Neural progenitor cell (in vitro differentiated cells): ENCODE measurements at regions not wholly inside any gene's neighbourhood (a gene's known extent, or its start where the extent isn't known, plus 50 kb on each side); places are given as distances from the start of the nearest gene placed in this dataset.

ENCODE experiments used
- DNase-seq: peaks from one replicate; pipeline ENCODE4 v3.0.0-alpha.2; 2016; ENCODE audit warnings: low spot score
- H2AFZ ChIP-seq: fragments of 200-600 bp; sonication (generic); replicated peaks from 2 replicates; pipeline ENCODE4 v1.6.1; 2016; ENCODE audit warnings: antibody characterized with exemption
- H3F3A ChIP-seq: fragments of 200-600 bp; sonication (generic); 2 replicates; pipeline ENCODE4 v1.6.1; 2016; ENCODE audit warnings: antibody characterized with exemption, low read depth
- H3K27ac ChIP-seq: fragments of 200-600 bp; sonication (generic); 2 replicates; pipeline ENCODE4 v1.5.1; 2016; ENCODE audit warnings: mild to moderate bottlenecking
- H3K27me3 ChIP-seq: fragments of 200-600 bp; sonication (generic); 2 replicates; pipeline ENCODE4 v1.6.1; 2016; ENCODE audit warnings: mild to moderate bottlenecking, moderate library complexity
- H3K36me3 ChIP-seq: fragments of 200-600 bp; sonication (generic); 2 replicates; pipeline ENCODE4 v1.5.1; 2016
- H3K4me1 ChIP-seq: fragments of 200-600 bp; sonication (generic); 2 replicates; pipeline ENCODE4 v1.6.1; 2016; ENCODE audit warnings: mixed run types
- H3K4me2 ChIP-seq: fragments of 200-600 bp; sonication (generic); 2 replicates; pipeline ENCODE4 v1.6.1; 2016
- H3K4me3 ChIP-seq: fragments of 200-600 bp; sonication (generic); 2 replicates; pipeline ENCODE4 v1.5.1; 2016
- H3K79me2 ChIP-seq: fragments of 200-600 bp; sonication (generic); 2 replicates; pipeline ENCODE4 v1.6.1; 2016; ENCODE audit warnings: low read depth
- H3K9ac ChIP-seq: fragments of 200-600 bp; sonication (generic); 2 replicates; pipeline ENCODE4 v1.6.1; 2016
- H3K9me3 ChIP-seq: fragments of 200-600 bp; sonication (generic); 2 replicates; pipeline ENCODE4 v1.5.1; 2016; ENCODE audit warnings: low read depth
- H4K20me1 ChIP-seq: fragments of 200-600 bp; sonication (generic); 2 replicates; pipeline ENCODE4 v1.6.1; 2016; ENCODE audit warnings: low read depth
- H3K27ac Mint-ChIP-seq: 3 replicates; pipeline ENCODE4 v1.8.0; 2021; ENCODE audit warnings: mixed read lengths
- H3K27me3 Mint-ChIP-seq: 2 replicates; pipeline ENCODE4 v1.8.0; 2022; ENCODE audit warnings: low read depth, mild to moderate bottlenecking, inconsistent platforms, moderate library complexity, mixed read lengths; ENCODE audit not compliant: insufficient read depth
- H3K36me3 Mint-ChIP-seq: 3 replicates; pipeline ENCODE4 v1.8.0; 2021; ENCODE audit warnings: mixed read lengths
- H3K4me1 Mint-ChIP-seq: 3 replicates; pipeline ENCODE4 v1.8.0; 2021; ENCODE audit warnings: mixed read lengths
- H3K4me3 Mint-ChIP-seq: 3 replicates; pipeline ENCODE4 v1.8.0; 2021; ENCODE audit warnings: mild to moderate bottlenecking, moderate library complexity, mixed read lengths
- H3K9me3 Mint-ChIP-seq: 3 replicates; pipeline ENCODE4 v1.8.0; 2020; ENCODE audit warnings: mixed read lengths
- CTCF ChIP-seq: fragments of 200-600 bp; sonication (generic); IDR thresholded peaks from 2 replicates; pipeline ENCODE4 v1.5.1; 2017; ENCODE audit warnings: antibody characterized with exemption, mild to moderate bottlenecking
- EZH2 ChIP-seq: fragments of 200-600 bp; sonication (generic); IDR thresholded peaks from 2 replicates; pipeline ENCODE4 v1.6.1; 2017; ENCODE audit warnings: antibody characterized with exemption, mild to moderate bottlenecking, moderate library complexity
- EZH2phosphoT487 ChIP-seq: fragments of 200-600 bp; sonication (generic); IDR thresholded peaks from 2 replicates; pipeline ENCODE4 v1.6.1; 2017; ENCODE audit warnings: antibody characterized with exemption

- Mint-ChIP-seq H3K4me1 (no peaks in the 10 kb centered on the region), H3K36me3 (no peaks in the 10 kb centered on the region), H3K9me3 (peaks cover 7% of the 10 kb centered on the region), H3K27ac (no peak overlapping the region), H3K4me3 (no peak overlapping the region), H3K27me3 (peaks cover 2% of the 10 kb centered on the region)
- Histone ChIP-seq H3F3A (no peaks in the 10 kb centered on the region), H3K36me3 (no peaks in the 10 kb centered on the region), H3K4me3 (no peak overlapping the region), H3K27me3 (no peaks in the 10 kb centered on the region), H3K79me2 (no peaks in the 10 kb centered on the region), H3K4me1 (no peaks in the 10 kb centered on the region), H3K9ac (no peak overlapping the region), H3K4me2 (no peak overlapping the region), H4K20me1 (no peaks in the 10 kb centered on the region), H3K9me3 (no peaks in the 10 kb centered on the region), H2AFZ (no peak overlapping the region), H3K27ac (no peak overlapping the region)
- TF ChIP-seq EZH2phosphoT487, result no peak
- no peak for TF ChIP-seq EZH2
- TF ChIP-seq CTCF, result no peak
- DNase-seq, result no peak
Observed at GRCh38 chr1:218945050-218945449, 228.6 kb upstream of the LYPLAL1 start.

GRCh38 chr1:218946147-218946546 is 227.5 kb upstream of the LYPLAL1 start:
- no peaks in the 10 kb centered on the region for H3K36me3 ChIP-seq
- Mint-ChIP-seq H3K9me3 (peaks cover 3% of the 10 kb centered on the region), H3K4me1 (no peaks in the 10 kb centered on the region), H3K36me3 (no peaks in the 10 kb centered on the region), H3K27me3 (peaks cover 2% of the 10 kb centered on the region), H3K27ac (no peak overlapping the region), H3K4me3 (no peak overlapping the region)
- no peak overlapping the region for H2AFZ ChIP-seq
- H3K27me3 ChIP-seq, result no peaks in the 10 kb centered on the region
- no peak overlapping the region for H3K27ac ChIP-seq
- H3K4me3 ChIP-seq, result no peak overlapping the region
- no peak overlapping the region for H3K9ac ChIP-seq
- DNase-seq, result no peak
- no peaks in the 10 kb centered on the region for H3K79me2 ChIP-seq
- H3K4me2 ChIP-seq, result no peak overlapping the region
- no peaks in the 10 kb centered on the region for H4K20me1 ChIP-seq
- H3F3A ChIP-seq, result no peaks in the 10 kb centered on the region
- no peaks in the 10 kb centered on the region for H3K9me3 ChIP-seq
- TF ChIP-seq EZH2, result no peak
- no peak for TF ChIP-seq EZH2phosphoT487
- TF ChIP-seq CTCF, result no peak
- no peaks in the 10 kb centered on the region for H3K4me1 ChIP-seq

GRCh38 chr1:218948446-218948845 is 225.2 kb upstream of the LYPLAL1 start:
- H3K27ac Mint-ChIP-seq, result no peak overlapping the region
- no peaks in the 10 kb centered on the region for H4K20me1 ChIP-seq
- peaks cover 7% of the 10 kb centered on the region for H3K4me1 Mint-ChIP-seq
- H3K79me2 ChIP-seq, result no peaks in the 10 kb centered on the region
- H3K4me3 ChIP-seq, result no peak overlapping the region
- no peak for DNase-seq
- no peaks in the 10 kb centered on the region for H3K9me3 Mint-ChIP-seq
- no peaks in the 10 kb centered on the region for H3K9me3 ChIP-seq
- peaks cover 8% of the 10 kb centered on the region for H3K4me1 ChIP-seq
- peaks cover 2% of the 10 kb centered on the region for H3K27me3 Mint-ChIP-seq
- H3K4me3 Mint-ChIP-seq, result no peak overlapping the region
- H2AFZ ChIP-seq, result no peak overlapping the region
- no peaks in the 10 kb centered on the region for H3K27me3 ChIP-seq
- no peak overlapping the region for H3K4me2 ChIP-seq
- no peaks in the 10 kb centered on the region for H3K36me3 ChIP-seq
- no peak overlapping the region for H3K9ac ChIP-seq
- TF ChIP-seq EZH2phosphoT487, result no peak
- no peak for TF ChIP-seq EZH2
- no peak for TF ChIP-seq CTCF
- H3K27ac ChIP-seq, result no peak overlapping the region
- peaks cover 4% of the 10 kb centered on the region for H3F3A ChIP-seq
- no peaks in the 10 kb centered on the region for H3K36me3 Mint-ChIP-seq

- Histone ChIP-seq H3K36me3 (no peaks in the 10 kb centered on the region), H3K27me3 (no peaks in the 10 kb centered on the region), H3K4me3 (no peak overlapping the region), H3K79me2 (no peaks in the 10 kb centered on the region), H4K20me1 (no peaks in the 10 kb centered on the region), H3K27ac (no peak overlapping the region), H3K4me2 (no peak overlapping the region), H3K9me3 (no peaks in the 10 kb centered on the region), H3K4me1 (peaks cover 27% of the 10 kb centered on the region), H2AFZ (no peak overlapping the region), H3F3A (peaks cover 8% of the 10 kb centered on the region), H3K9ac (no peak overlapping the region)
- H3K9me3 Mint-ChIP-seq, result peaks cover 4% of the 10 kb centered on the region
- H3K27me3 Mint-ChIP-seq, result peaks cover 2% of the 10 kb centered on the region
- DNase-seq, result peak; percentile 33
- TF ChIP-seq CTCF (no peak), EZH2phosphoT487 (no peak), EZH2 (no peak)
- H3K36me3 Mint-ChIP-seq, result no peaks in the 10 kb centered on the region
- H3K4me3 Mint-ChIP-seq, result no peak overlapping the region
- peaks cover 15% of the 10 kb centered on the region for H3K4me1 Mint-ChIP-seq
- H3K27ac Mint-ChIP-seq, result no peak overlapping the region
Observed at GRCh38 chr1:218953386-218953785, 220.3 kb upstream of the LYPLAL1 start.
